ENCODE measurements at regions not wholly inside any gene's neighbourhood (a gene's known extent, or its start where the extent isn't known, plus 50 kb on each side); places are given as distances from the start of the nearest gene placed in this dataset.

DNA sequence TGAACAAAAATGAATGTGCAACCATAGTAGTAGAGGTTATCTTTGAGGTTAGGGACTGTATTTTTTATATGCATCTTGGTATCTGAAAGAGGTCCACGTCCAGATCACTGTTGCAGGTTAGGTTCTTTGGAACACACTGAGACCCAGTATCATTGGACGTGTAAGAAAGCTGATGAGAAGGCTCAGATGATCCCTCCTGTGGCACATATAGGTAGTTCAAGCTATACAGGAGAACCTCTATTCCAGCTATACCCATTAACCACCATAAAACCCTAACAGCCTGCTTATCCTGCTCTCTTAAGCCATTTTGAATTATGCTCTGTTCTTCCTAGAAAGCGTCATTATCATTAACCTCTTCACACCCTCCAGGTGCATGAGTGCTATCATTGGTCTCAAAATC lies 930.7 kb upstream of the HS3ST1 start:
- TF ChIP-seq, protein P1, sequence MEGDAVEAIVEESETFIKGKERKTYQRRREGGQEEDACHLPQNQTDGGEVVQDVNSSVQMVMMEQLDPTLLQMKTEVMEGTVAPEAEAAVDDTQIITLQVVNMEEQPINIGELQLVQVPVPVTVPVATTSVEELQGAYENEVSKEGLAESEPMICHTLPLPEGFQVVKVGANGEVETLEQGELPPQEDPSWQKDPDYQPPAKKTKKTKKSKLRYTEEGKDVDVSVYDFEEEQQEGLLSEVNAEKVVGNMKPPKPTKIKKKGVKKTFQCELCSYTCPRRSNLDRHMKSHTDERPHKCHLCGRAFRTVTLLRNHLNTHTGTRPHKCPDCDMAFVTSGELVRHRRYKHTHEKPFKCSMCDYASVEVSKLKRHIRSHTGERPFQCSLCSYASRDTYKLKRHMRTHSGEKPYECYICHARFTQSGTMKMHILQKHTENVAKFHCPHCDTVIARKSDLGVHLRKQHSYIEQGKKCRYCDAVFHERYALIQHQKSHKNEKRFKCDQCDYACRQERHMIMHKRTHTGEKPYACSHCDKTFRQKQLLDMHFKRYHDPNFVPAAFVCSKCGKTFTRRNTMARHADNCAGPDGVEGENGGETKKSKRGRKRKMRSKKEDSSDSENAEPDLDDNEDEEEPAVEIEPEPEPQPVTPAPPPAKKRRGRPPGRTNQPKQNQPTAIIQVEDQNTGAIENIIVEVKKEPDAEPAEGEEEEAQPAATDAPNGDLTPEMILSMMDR (conservative IDR thresholded peaks at IDR 0.05 in 1 of 2, IDR thresholded peaks at IDR 0.05 in 1 of 2; ENCODE audit: extremely low read depth in 1 of 2, insufficient read depth in 1 of 2, low read depth in 1 of 2, low read length in 2 of 2): no peak
- TF ChIP-seq EZH2 (IDR thresholded peaks at IDR 0.05; ENCODE audit: borderline replicate concordance, low read length): no peak
